ENCODE measurements at regions not wholly inside any gene's neighbourhood (a gene's known extent, or its start where the extent isn't known, plus 50 kb on each side); places are given as distances from the start of the nearest gene placed in this dataset.

DNA sequence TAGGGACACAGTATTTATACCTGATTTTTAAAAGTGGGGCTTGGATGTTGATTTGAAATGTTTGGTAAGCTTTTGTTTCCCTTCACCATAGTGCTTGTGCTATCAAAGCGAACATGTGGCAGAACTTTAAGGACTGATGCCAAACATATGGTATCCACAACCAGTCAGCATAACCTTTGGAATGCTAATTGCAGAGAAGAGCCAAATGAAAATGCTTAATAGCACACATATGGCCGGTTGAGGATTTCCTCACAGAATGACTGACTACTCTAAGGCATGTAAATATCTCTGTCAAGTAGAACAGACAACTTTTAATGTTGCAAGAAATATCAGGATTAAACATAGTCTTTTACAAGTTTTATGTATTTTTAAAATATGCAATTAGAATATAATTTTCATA is 120.9 kb upstream of the COL3A1 start:
- no peak for DNase-seq

DNA sequence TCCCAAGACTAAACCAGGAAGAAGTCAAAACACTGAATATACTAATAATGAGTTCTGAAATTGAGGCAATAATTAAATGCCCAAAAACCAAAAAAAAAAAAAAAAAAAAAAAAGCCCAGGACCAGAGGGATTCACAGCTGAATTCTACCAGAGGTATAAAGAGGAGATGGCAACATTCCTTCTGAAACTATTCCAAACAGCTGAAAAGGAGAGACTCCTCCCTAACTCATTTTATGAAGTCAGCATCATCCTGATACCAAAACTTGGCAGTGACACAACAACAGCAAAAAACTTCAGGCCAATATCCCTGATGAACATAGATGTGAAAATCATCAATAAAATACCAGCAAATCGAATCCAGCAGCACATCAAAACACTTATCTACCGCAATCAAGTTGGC is 108.5 kb upstream of the COL3A1 start:
- DNase-seq = no peak

DNA sequence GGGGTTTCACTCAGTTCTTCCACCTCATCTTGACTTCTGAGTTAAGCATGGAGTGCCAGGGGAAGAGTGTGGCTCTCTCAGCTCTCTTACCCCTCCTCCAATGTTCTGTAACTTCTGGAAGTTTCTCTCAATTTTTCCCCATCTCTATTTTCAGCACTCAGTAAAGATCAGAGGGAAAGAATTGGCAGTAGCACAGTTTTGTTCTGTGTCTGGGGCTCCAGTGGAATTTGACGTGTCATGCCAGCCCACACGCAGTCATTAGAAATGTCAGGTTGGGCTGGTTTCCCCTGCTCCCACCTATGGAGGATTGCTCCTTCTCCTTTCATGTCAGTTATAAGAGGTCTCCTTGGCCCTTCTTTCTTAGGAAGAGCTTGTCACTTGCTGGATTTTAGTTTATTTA is 104.6 kb upstream of the COL3A1 start:
- no peak for DNase-seq

DNA sequence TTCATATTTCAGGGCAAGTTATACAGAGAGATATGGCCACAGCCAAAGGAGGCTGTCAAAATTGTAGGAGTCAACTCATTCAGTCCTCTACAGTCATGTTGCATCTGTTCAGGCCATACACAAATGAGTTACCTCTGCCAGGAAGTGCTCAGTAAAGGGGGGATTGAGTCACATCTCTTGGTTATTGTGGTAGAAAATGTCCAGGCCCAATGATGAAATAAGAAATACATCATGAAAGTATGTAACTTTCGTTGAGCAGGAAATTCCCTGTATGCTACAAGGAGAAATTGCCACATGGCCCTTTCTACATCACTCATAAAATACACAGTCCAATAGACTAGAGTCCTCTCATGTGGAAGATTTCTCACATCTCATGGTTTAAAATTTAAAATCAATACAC is 103.9 kb upstream of the COL3A1 start:
- DNase-seq = peak in 1 of 5 experiments; percentile 7

DNA sequence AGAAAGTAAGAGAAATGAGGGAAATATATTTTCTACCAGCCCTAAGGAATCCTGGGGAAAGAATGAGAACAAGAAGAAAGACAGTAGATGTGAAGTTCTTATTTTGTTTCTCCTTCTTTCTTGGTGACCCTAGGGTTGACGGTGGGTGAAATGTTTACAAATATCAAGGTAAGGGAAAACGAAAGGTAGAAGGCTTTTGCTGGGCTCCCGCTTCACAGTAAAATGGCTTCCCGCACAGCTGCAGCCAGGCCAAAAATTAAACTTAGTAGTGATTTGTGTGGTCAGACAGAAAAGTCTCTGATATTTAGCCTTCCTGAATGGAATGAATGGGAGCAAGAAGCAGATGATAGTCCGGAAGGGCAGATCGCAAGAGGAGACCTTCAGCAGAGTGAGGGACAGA is 99.1 kb upstream of the COL3A1 start:
- no peak for DNase-seq

DNA sequence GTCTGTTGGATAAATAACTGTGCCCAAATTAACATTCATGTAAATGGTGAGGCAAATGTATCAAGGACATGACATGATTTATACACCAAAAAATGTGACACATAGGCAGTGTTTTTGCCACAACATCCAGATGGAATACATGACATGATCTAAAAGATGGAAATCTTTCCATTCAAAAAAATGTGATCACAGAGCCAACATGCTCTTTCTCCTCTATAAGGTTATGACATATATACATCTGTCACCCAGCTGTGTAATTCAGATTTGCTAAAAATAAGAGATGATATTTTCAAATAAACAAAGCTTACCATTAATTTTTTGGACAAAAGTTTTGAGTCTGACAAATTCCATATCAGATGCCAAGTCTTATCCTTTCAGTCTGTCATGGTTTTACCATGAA is 95.5 kb upstream of the COL3A1 start:
- no peak for DNase-seq

DNA sequence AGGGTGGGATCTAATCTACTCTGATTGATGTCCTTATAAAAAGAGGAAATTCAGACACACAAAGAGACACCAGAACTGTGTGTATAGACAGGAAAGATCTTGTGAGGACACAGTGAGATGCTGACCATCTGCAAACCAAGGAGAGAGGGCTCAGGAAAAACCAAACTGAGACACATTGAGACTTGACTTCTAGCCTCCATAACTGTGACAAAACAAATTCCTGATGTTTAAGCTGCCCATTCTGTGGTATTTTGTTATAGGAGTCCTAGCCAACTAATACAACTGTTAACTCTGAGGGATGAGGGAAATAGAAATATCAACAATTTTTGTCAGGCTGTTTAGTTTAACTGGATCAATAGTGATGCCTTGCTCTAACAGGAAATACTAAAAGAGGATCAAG is 93.4 kb upstream of the COL3A1 start:
- DNase-seq = no peak

DNA sequence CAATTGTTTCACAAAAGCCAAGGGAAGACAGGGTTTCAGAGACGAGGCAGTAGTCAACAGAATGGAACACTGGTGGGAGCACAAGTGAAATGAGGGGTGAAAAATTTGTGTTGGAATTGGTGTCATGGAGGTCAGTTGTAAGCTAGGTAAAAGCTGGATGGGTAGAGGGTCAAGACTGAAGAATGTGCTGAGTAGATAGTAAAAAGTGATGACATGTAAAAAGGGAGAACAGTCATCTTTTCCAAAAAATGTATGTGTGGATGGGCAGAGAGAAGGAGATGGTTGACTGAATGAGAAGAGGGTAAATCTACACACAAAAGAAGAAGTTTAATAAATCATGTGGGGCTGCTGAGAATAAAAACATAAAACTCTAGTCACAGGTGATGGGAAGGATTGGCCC is 92.7 kb upstream of the COL3A1 start:
- DNase-seq = no peak

DNA sequence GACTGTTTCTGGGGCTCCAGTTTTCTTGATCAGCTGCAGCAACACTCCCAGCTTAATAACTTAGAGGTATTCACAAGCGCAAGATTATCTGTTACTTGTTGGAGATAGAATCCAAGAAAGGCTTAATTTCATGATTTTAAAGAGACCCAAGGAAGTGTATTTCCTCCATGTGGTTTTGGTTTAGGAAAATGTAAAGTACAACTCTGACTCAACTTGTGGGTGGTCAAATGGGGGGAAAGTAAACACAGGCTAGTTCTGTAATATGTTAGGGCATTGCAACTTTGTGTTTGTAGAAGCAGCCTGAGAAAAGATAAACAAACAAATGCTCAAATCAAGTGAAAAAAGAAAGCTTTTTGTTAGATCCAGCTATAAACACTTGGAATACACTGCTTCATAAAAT is 90.1 kb upstream of the COL3A1 start:
- no peak for DNase-seq

DNA sequence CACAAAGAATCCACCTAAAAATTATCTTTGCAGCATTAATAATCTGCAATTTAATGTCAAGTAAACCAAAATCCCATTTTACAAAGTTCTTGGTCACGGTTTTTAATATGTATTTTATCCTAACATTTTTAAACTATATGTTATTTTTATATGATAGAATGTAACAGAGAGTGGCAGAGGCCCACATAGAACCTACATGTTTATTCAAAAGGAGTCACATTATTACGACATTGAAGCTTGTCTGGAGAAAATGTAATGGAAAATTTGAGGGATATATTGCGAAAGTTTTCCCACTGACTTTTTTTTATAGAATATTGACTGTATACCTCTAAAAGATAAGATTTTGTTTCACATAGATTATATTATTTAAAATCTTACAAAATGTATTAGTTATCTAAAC is 89.7 kb upstream of the COL3A1 start:
- DNase-seq = no peak

DNA sequence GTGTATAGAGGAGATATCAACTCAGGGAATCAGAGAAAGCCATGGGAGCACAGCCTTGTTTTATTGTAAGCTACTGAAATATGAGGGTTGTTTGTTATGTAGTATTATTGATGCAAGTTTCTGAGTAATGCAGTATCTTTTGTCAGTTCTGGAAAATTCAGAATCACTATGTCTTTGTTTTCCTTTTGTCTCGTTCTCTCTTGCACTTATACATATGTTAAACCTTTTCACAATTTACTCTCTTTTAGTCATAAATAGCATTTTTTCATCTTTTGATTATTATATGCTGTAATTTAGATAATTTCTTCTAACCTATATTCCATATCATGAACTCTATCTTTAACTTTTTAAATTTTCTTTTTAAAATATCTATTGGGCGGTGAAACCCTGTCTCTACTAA is 85.0 kb upstream of the COL3A1 start:
- DNase-seq = no peak

DNA sequence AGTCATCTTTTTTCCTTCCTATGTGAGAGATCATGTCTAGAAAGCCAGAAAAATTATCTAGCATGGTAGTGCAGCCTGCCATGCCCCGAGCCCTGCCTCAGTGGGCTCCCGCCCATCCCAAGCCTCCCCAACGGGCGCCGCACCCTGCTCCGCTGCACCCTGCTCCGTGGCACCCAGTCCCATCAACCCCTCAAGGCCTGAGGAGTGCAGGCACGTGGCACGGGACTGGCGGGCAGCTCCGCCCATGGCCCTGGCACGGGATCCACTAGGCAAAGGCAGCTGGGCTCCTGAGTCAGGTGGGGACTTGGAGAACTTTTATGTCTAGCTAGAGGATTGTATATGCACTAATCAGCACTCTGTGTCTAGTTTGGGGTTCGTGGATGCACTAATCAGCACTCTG is 83.4 kb upstream of the COL3A1 start:
- no peak for DNase-seq

DNA sequence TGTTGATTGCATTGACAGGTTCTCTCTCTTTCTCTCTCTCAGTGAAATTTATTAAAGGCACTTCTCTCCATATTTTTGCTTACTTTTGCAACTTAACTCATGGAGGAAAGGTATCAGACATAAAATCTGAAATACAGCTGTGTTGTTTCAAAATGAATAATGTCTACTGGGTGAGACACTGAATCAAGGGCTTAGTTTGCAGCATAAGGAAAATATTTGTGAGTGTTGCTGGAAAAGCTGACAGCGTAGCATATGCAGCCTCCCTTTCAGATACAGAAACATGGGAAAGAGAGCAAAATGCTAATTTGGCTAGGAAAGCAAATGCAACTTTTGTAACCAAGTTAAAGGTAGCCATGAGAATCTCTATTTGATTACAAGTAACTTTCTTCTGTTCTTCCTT is 81.5 kb upstream of the COL3A1 start:
- DNase-seq = no peak

DNA sequence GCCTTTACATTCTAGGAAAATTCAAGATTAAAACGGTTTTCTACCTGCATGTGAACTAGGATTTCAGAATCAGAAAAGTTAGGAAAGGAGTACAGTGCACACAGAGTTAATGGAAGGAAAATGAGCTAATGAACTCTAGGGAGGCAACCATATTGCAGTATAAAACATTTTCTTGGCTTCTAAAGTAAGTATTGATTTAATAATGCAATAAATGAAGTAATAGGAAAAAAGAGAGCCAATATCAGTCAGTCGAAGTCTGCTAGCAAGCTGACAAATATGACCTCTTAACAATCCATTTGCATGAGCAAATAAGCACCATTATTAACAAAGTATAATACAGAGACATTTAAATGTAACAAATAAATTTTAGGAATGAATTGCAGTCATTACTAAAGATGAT is 80.2 kb upstream of the COL3A1 start:
- DNase-seq = no peak

DNA sequence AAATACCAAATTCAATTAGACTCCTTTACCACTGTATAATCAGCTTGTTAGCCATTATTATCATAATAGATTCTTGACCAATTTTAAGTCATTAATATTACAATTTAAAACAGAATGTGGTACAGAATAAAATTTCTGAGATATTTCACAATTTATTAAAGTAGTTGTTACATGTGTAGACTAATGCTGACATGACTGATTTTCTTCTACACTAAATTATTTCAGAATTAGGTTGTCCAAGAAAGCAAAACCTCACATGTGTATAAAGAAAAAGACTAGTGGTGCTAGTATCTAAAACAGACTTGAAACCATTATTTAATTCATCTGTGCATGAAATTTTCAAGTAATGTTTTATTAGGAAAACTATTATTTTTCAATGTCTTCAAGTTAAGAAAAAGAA is 79.2 kb upstream of the COL3A1 start:
- no peak for DNase-seq

DNA sequence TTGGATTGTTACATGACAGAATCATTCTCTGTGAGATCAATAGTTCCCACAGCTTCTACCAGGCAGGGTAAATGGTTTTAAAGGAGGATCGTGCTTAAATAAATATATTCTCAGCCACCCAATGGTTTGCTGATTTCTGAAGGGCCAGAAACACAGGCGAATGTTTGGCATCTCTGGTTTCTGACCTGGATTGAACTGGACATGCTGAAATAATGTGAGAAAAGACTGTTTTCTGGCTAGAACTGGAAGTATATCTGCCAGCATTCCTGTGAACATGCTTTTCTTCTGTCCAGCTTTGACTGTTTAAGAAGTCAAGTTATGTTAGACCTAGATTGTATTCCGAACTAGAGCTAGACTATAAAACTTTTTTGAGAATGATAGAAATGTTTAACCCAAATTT is 77.1 kb upstream of the COL3A1 start:
- DNase-seq = no peak

DNA sequence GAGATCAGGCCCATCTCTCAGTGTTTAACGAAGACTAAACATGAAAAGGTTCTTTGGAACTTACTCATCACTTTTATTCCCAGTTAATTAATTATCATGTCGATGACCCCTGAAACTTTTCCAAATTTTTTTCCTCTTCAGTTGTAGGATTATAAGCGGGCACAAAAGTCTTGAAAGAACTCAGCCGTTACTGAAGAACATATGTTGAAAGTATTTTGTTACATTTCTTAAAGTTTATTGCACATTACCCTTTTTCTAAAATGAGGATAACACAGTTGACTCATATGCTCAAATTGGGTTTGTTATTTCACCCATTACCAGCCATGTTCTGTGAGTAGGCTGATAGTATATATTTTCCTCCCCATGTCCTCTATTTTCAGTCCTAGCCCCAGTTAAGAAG is 75.9 kb upstream of the COL3A1 start:
- no peak for DNase-seq

DNA sequence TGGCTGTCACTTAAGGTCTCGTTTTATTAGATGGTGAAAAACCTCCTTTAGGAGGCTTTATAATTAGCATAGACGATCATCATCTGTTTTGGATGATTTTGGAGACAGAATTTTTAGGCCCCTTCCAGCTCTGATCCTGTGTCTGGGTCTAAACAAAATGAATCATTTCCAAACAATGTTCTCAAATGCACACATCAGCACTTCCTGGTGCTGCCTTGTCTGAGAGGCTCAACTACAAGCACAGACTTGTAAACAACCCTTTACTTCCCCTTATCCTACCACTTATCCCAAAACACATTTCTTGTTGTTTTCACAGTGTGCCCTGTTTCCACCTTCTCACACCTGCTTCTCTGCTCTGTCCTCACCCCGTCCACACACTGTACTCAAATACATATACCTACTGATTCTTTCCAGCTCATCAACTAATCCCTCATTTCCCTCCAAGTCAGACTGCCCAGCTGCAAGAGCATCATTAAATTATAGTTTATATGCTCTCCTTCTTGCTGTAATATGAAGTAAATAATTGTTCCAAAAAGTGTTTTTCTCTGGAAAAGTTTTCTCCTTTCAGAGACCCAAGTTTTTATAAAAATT is 71.2 kb upstream of the COL3A1 start:
- no peak for DNase-seq

DNA sequence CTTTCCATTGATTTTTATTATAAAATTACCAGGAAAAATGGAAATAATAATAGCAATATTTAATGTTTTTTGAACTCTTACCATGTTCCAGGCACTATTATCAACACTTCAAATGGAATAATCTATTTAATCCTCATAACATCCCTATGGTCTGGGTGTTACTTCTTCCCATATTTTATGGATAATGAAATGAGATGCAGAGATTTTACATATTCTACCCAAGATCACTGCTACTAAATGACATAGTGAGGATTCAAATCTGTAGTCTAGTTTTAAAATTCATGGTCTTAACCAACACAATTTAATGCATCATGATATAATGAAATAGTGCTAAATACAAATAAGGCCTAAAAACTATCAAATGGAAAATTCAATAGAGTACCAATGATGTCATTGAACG is 70.4 kb upstream of the COL3A1 start:
- DNase-seq = no peak

DNA sequence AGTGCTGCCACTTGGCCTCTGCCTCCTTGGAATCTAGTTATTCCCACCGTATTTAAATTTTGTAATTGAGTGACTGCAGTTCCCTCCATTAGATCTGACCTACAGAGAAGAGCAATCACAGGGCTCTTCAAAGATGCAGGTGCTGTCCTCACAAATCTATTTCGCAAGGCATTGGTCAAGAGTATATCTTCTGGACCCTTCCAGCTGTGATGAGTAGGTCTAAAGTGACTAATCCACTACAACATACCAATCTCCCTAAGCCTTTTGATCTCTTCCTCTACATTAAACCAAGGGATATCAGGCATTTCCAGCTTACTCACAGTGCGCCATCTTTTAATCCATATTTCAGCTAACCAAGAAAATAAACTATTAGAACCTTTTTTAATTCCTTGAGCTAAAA is 65.1 kb upstream of the COL3A1 start:
- no peak for DNase-seq

DNA sequence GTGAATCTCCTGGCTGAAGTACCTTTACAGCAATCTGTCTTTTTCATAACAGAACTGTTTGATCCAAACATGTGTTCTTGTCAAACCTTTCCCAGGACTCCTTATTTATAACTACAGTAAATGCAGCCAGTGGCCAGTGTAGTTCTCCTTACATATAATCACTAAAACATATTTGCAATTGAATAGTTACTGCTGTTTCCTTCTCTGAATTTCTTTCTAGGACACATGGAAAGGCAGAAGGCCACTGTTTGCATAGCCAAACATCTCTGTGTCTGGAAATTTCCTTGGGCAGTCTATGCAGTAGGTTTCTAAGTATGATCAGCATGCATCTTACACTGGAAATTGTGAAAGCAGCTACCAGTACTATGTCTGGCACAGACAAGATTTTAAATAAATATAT is 57.4 kb upstream of the COL3A1 start:
- DNase-seq = no peak

DNA sequence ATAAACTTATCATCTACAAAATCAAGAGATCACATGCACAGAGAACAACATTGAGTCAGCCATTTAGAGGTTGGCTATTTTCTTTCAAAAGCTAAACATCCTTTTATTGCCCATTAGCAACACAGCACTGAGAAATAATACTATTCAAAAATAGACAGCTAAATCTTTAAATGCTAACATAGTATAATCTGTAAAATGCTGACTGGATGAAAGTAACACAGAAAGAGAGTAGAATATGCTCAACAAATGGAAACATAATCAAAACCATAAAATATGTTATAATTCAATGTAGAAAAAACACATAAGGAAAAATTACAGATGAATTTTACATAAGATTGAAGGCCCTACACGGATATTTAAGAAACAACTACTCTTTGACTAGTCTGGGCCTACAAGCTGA is 56.5 kb upstream of the COL3A1 start:
- DNase-seq = no peak

DNA sequence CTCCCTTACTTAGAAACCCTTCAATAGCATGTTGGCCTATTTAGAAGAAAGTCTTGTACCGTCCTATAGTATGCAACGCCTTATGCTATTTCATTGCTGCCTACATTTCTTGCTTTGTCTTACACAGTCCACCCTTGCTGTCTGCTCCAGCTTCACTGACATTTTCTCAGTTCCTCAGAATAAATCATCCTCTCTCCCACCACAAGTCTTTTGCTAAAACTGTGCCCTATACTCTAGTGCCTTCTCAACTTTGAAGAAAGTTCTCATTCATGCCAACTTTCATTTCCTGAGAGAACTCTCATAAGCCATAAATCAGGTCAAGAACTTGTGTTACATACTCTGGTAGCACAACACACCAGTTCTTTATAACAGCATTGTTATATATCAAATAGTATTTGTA is 54.3 kb upstream of the COL3A1 start:
- no peak for DNase-seq

DNA sequence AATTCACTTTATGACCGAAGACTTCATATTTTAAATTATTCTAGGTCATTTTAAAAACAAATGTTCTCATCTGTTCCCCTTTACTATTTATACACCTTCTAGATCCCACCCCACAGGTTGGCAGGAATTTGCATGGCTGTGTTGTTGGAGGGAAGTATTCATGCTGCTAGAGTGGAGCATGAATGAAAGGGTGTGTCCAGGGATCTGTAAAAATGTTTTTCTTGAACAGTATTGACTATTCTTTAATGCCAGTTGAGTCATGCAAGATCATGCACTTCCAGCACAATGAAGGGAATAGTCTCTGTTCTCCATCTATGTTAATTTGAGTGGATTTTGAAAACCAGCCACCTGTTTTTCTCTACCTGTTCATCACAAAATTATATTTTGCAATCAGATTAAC is 52.0 kb upstream of the COL3A1 start:
- DNase-seq = no peak

Data from T-helper 2 cell (primary cell).